ENCODE measurements at regions not wholly inside any gene's neighbourhood (a gene's known extent, or its start where the extent isn't known, plus 50 kb on each side); places are given as distances from the start of the nearest gene placed in this dataset.

DNA sequence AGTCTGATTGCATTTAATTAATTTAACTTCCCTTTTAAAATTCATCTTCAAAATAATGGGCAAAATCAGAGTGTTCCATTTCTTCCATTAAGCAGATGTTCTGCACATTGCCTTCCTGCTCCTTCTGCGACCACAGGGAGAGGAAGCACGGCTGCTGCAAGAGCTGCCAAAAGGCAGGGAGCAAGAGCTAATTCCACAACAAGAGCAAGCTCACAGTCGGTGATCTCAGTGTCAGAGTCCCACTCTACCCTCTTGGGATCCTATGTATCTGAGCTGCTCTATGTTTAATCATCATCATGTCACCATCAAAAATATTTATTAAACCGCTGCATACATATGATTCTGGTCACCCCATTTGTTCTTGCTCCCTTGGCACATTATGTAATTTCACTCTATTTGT is 255.3 kb upstream of the CAMK1G start:
- TF ChIP-seq, protein P1, sequence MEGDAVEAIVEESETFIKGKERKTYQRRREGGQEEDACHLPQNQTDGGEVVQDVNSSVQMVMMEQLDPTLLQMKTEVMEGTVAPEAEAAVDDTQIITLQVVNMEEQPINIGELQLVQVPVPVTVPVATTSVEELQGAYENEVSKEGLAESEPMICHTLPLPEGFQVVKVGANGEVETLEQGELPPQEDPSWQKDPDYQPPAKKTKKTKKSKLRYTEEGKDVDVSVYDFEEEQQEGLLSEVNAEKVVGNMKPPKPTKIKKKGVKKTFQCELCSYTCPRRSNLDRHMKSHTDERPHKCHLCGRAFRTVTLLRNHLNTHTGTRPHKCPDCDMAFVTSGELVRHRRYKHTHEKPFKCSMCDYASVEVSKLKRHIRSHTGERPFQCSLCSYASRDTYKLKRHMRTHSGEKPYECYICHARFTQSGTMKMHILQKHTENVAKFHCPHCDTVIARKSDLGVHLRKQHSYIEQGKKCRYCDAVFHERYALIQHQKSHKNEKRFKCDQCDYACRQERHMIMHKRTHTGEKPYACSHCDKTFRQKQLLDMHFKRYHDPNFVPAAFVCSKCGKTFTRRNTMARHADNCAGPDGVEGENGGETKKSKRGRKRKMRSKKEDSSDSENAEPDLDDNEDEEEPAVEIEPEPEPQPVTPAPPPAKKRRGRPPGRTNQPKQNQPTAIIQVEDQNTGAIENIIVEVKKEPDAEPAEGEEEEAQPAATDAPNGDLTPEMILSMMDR (tag by site-specific recombination; IDR thresholded peaks at IDR 0.05): no peak
- TF ChIP-seq TCF7L2 (IDR thresholded peaks at IDR 0.05; ENCODE audit: borderline replicate concordance, low read depth, low read length) (no peak), ZNF792 (tag by site-specific recombination; IDR thresholded peaks at IDR 0.05) (no peak), ZNF423 (tag by site-specific recombination; IDR thresholded peaks at IDR 0.05) (no peak), ZNF184 (tag by site-specific recombination; IDR thresholded peaks at IDR 0.05) (no peak)
- TF ChIP-seq, protein P2, sequence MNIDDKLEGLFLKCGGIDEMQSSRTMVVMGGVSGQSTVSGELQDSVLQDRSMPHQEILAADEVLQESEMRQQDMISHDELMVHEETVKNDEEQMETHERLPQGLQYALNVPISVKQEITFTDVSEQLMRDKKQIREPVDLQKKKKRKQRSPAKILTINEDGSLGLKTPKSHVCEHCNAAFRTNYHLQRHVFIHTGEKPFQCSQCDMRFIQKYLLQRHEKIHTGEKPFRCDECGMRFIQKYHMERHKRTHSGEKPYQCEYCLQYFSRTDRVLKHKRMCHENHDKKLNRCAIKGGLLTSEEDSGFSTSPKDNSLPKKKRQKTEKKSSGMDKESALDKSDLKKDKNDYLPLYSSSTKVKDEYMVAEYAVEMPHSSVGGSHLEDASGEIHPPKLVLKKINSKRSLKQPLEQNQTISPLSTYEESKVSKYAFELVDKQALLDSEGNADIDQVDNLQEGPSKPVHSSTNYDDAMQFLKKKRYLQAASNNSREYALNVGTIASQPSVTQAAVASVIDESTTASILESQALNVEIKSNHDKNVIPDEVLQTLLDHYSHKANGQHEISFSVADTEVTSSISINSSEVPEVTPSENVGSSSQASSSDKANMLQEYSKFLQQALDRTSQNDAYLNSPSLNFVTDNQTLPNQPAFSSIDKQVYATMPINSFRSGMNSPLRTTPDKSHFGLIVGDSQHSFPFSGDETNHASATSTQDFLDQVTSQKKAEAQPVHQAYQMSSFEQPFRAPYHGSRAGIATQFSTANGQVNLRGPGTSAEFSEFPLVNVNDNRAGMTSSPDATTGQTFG (tag by site-specific recombination; IDR thresholded peaks at IDR 0.05; ENCODE audit: borderline replicate concordance): no peak
